Epithelial cell of proximal tubule (primary cell): ENCODE measurements at regions not wholly inside any gene's neighbourhood (a gene's known extent, or its start where the extent isn't known, plus 50 kb on each side); places are given as distances from the start of the nearest gene placed in this dataset.

ENCODE experiments used
- DNase-seq: peaks from one replicate; pipeline ENCODE4 v3.0.0-alpha.2; 2011; ENCODE audit warnings: low read depth
- H3K4me3 ChIP-seq: 2 replicates; pipeline ENCODE4 v1.5.1; 2011; ENCODE audit warnings: low read depth, mild to moderate bottlenecking, low read length
- CTCF ChIP-seq: conservative IDR thresholded peaks from 2 replicates; pipeline ENCODE4 v1.5.1; 2012; ENCODE audit warnings: low read depth, mild to moderate bottlenecking, low read length

- H3K4me3 ChIP-seq: no peak overlapping the region
- no peak for TF ChIP-seq CTCF
- no peak for DNase-seq
Measured at GRCh38 chr20:48422242-48422960, 405.4 kb downstream of the PREX1 start.

DNA sequence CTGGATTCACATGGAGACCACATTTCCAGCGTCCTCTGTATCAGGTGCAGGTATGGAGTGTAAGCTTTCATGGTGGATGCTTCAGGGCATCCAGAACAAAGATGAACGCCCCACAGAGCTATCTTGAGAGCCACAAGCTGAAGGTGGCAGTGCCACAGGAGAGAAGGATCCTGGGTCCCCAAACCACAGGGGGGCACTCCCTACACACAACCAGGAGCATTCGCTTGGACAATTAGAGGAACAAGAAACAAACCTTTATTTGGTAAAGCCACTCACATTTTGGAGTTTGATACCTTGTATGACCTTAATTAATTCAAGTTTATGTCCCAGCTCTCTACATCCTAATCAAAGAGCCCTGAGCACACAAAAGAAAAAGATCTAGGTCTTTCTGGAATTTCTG lies 406.3 kb downstream of the PREX1 start:
- peak; percentile 19 for TF ChIP-seq CTCF
- H3K4me3 ChIP-seq: no peak overlapping the region
- no peak for DNase-seq

- H3K4me3 ChIP-seq: no peak overlapping the region
- TF ChIP-seq CTCF: no peak
- no peak for DNase-seq
Measured at GRCh38 chr20:48420176-48420575, 407.6 kb downstream of the PREX1 start.

DNA sequence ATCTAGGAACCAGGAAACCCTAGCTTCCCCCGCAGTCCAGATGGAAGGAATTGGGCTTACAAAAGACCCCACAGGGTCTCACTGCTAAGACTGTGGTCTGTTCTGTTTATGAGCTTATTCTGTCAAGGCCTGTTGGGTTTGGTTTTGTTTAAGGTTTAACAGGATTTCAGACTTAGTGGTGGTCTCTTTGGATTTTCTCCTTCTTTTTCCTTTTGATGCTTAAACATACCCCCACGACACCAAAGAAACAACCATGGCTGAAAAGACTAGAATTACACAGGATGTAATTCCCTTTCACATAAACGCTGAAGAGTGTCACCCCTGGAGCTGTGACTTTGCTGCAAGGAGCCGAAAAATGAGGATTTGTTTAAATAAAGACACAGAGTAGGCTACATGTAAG lies 408.6 kb downstream of the PREX1 start:
- H3K4me3 ChIP-seq: no peak overlapping the region
- DNase-seq: no peak
- TF ChIP-seq CTCF: no peak

GRCh38 chr20:48416002-48416401 lies 411.8 kb downstream of the PREX1 start:
- no peak for TF ChIP-seq CTCF
- no peak for DNase-seq
- H3K4me3 ChIP-seq: no peak overlapping the region

DNA sequence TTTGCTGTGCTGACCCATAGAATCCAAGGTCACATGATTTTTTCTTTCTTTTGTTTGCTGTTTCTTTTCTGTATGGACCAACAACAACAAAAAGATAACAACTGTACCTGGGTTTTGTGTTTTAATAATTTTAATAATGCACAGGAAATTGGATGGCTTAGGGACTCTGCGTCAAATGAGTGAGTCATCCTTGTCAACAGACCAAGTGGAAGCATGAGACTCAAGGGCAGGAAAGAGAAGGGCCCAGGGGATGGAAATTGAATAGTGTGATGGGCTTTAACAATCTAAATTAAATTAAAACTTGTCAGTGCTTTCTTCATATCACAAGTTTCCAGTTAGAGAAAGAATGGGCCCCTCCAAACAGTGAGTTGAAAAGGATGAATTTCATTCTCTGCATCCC lies 413.0 kb downstream of the PREX1 start:
- DNase-seq: no peak
- no peak overlapping the region for H3K4me3 ChIP-seq
- TF ChIP-seq CTCF: no peak

DNA sequence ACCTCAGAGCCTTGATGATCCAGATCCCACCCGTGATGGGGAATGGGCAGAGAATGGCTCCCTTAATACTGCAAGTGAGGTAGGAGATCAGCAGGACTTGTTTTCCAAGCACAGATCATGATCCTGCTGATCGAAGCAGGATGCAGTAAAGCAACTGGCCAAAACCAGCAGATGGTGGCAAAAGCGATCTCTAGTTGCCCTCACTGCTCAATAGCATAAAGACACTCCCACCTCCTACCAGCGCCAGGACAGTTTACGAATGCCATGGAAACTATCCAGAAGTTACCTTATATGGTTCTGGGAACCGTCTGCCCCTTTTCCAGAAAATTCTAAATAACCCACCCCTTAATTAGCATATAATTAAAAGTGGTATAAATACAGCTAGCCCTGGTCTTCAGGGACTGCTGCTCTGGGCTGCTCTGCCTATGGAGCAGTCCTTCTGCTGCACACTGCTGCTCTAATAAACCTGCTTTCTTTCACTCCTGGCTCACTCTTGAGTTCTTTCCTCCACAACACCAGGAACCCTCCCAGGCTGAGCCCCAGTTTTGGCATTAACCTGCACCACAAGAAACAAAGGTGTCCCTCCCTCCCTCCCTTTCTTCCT lies 415.8 kb downstream of the PREX1 start:
- no peak for DNase-seq
- TF ChIP-seq CTCF: no peak
- no peak overlapping the region for H3K4me3 ChIP-seq
